ENCODE measurements at regions not wholly inside any gene's neighbourhood (a gene's known extent, or its start where the extent isn't known, plus 50 kb on each side); places are given as distances from the start of the nearest gene placed in this dataset.

- Mint-ChIP-seq H3K36me3 (ENCODE audit: unreplicated experiment) (no peaks in the 10 kb centered on the region), H3K4me3 (ENCODE audit: unreplicated experiment) (no peak overlapping the region), H3K27ac (ENCODE audit: unreplicated experiment) (no peak overlapping the region), H3K27me3 (ENCODE audit: unreplicated experiment) (peaks cover 26% of the 10 kb centered on the region), H3K4me1 (ENCODE audit: low read depth, unreplicated experiment) (peaks cover 51% of the 10 kb centered on the region), H3K9me3 (ENCODE audit: unreplicated experiment) (peaks cover 31% of the 10 kb centered on the region)
- TF ChIP-seq CTCF (IDR thresholded peaks at IDR 0.05; ENCODE audit: partially characterized antibody, unreplicated experiment), result no peak
- DNase-seq, result peak; percentile 18
These were observed 134.2 kb upstream of the IPO9 start for GRCh38 chr1:201694608-201695335.

GRCh38 chr1:201695607-201696006 lies 133.3 kb upstream of the IPO9 start:
- peaks cover 50% of the 10 kb centered on the region for H3K4me1 Mint-ChIP-seq (ENCODE audit: low read depth, unreplicated experiment)
- no peak overlapping the region for H3K4me3 Mint-ChIP-seq (ENCODE audit: unreplicated experiment)
- H3K27me3 Mint-ChIP-seq (ENCODE audit: unreplicated experiment), result peaks cover 23% of the 10 kb centered on the region
- peak; percentile 16 for DNase-seq
- no peaks in the 10 kb centered on the region for H3K36me3 Mint-ChIP-seq (ENCODE audit: unreplicated experiment)
- no peak overlapping the region for H3K27ac Mint-ChIP-seq (ENCODE audit: unreplicated experiment)
- H3K9me3 Mint-ChIP-seq (ENCODE audit: unreplicated experiment), result peaks cover 32% of the 10 kb centered on the region
- TF ChIP-seq CTCF (IDR thresholded peaks at IDR 0.05; ENCODE audit: partially characterized antibody, unreplicated experiment), result no peak

GRCh38 chr1:201696217-201696761 lies 132.7 kb upstream of the IPO9 start:
- Mint-ChIP-seq H3K4me1 (ENCODE audit: low read depth, unreplicated experiment) (peaks cover 48% of the 10 kb centered on the region), H3K9me3 (ENCODE audit: unreplicated experiment) (peaks cover 28% of the 10 kb centered on the region), H3K27ac (ENCODE audit: unreplicated experiment) (peak overlapping the region; percentile 96), H3K27me3 (ENCODE audit: unreplicated experiment) (peaks cover 20% of the 10 kb centered on the region), H3K4me3 (ENCODE audit: unreplicated experiment) (peak overlapping the region; percentile 48), H3K36me3 (ENCODE audit: unreplicated experiment) (no peaks in the 10 kb centered on the region)
- peak; percentile 10 for DNase-seq
- no peak for TF ChIP-seq CTCF (IDR thresholded peaks at IDR 0.05; ENCODE audit: partially characterized antibody, unreplicated experiment)

GRCh38 chr1:201697174-201697573 lies 131.8 kb upstream of the IPO9 start:
- Mint-ChIP-seq H3K27ac (ENCODE audit: unreplicated experiment) (peak overlapping the region; percentile 96), H3K4me1 (ENCODE audit: low read depth, unreplicated experiment) (peaks cover 50% of the 10 kb centered on the region), H3K27me3 (ENCODE audit: unreplicated experiment) (peaks cover 20% of the 10 kb centered on the region), H3K9me3 (ENCODE audit: unreplicated experiment) (peaks cover 29% of the 10 kb centered on the region), H3K4me3 (ENCODE audit: unreplicated experiment) (peak overlapping the region; percentile 48), H3K36me3 (ENCODE audit: unreplicated experiment) (no peaks in the 10 kb centered on the region)
- TF ChIP-seq CTCF (IDR thresholded peaks at IDR 0.05; ENCODE audit: partially characterized antibody, unreplicated experiment), result no peak
- DNase-seq, result peak; percentile 46

- Mint-ChIP-seq H3K27ac (ENCODE audit: unreplicated experiment) (no peak overlapping the region), H3K9me3 (ENCODE audit: unreplicated experiment) (peaks cover 31% of the 10 kb centered on the region), H3K4me3 (ENCODE audit: unreplicated experiment) (peak overlapping the region; percentile 30), H3K27me3 (ENCODE audit: unreplicated experiment) (peaks cover 16% of the 10 kb centered on the region), H3K36me3 (ENCODE audit: unreplicated experiment) (no peaks in the 10 kb centered on the region), H3K4me1 (ENCODE audit: low read depth, unreplicated experiment) (peaks cover 60% of the 10 kb centered on the region)
- TF ChIP-seq CTCF (IDR thresholded peaks at IDR 0.05; ENCODE audit: partially characterized antibody, unreplicated experiment), result no peak
- no peak for DNase-seq
These were observed 127.1 kb upstream of the IPO9 start for GRCh38 chr1:201701831-201702230.
